GM10266 (cell line): ENCODE measurements at regions not wholly inside any gene's neighbourhood (a gene's known extent, or its start where the extent isn't known, plus 50 kb on each side); places are given as distances from the start of the nearest gene placed in this dataset.

Experiments
- DNase-seq: peaks from one replicate; pipeline ENCODE4 v3.0.0; 2012; ENCODE audit errors: extremely low spot score
- CTCF ChIP-seq: IDR thresholded peaks from 2 replicates; pipeline ENCODE4 v1.5.1; 2012; ENCODE audit warnings: mild to moderate bottlenecking, low read depth; ENCODE audit not compliant: control insufficient read depth, insufficient read depth; ENCODE audit errors: missing control alignments

GRCh38 chr21:24223624-24224023 is 1383.7 kb downstream of the MRPL39 start:
- DNase-seq, result no peak
- TF ChIP-seq CTCF, result no peak

- no peak for TF ChIP-seq CTCF
- DNase-seq, result no peak
Observed at GRCh38 chr21:24222676-24223075, 1384.6 kb downstream of the MRPL39 start.

GRCh38 chr21:24220446-24220845 is 1386.8 kb downstream of the MRPL39 start:
- no peak for TF ChIP-seq CTCF
- no peak for DNase-seq

- no peak for TF ChIP-seq CTCF
- no peak for DNase-seq
Observed at GRCh38 chr21:24217151-24217550, 1390.1 kb downstream of the MRPL39 start.

- no peak for DNase-seq
- TF ChIP-seq CTCF, result no peak
Observed at GRCh38 chr21:24210130-24210529, 1397.2 kb downstream of the MRPL39 start.

- DNase-seq, result no peak
- TF ChIP-seq CTCF, result no peak
Observed at GRCh38 chr21:24208562-24209260, 1398.6 kb downstream of the MRPL39 start.

GRCh38 chr21:24205319-24205718 is 1402.0 kb downstream of the MRPL39 start:
- DNase-seq, result no peak
- no peak for TF ChIP-seq CTCF
